GM12892 (cell line): ENCODE measurements at regions not wholly inside any gene's neighbourhood (a gene's known extent, or its start where the extent isn't known, plus 50 kb on each side); places are given as distances from the start of the nearest gene placed in this dataset.

ENCODE experiments used
- POLR2A ChIP-seq: IDR thresholded peaks from 2 replicates; pipeline ENCODE4 v1.6.1; 2011; ENCODE audit warnings: low read depth, low read length, control low read depth
- POLR2AphosphoS5 ChIP-seq: IDR thresholded peaks from 2 replicates; pipeline ENCODE4 v1.6.1; 2011; ENCODE audit warnings: low read depth, low read length, control low read depth
- TAF1 ChIP-seq: IDR thresholded peaks from 2 replicates; pipeline ENCODE4 v1.6.1; 2011; ENCODE audit warnings: low read depth, mild to moderate bottlenecking, control low read depth, low read length, borderline replicate concordance

DNA sequence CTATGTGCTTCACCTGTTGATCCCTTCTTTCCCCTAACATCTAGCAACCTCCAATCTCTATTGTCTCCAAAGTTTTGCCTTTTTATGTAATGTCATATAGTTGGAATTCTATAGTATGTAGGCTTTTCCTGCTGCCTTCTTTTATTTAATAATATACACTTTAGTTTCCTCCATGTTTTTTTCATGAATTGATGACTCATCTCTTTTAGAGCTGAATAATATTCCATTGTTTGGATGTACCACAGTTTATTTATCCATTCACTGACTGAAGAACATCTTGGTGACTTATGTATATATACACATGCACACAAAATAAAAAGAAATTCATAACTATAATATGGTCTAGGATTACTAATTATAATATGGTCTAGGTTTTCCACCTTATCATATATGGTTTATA is 1314.2 kb downstream of the OTOL1 start:
- TF ChIP-seq POLR2A (no peak), POLR2AphosphoS5 (no peak), TAF1 (no peak)
